Midbrain (tissue), 1 donor: ENCODE measurements at regions not wholly inside any gene's neighbourhood (a gene's known extent, or its start where the extent isn't known, plus 50 kb on each side); places are given as distances from the start of the nearest gene placed in this dataset.

Experiments used
- DNase-seq: peaks from one replicate; lab custom pipeline; 2025; lab: John Stamatoyannopoulos, UW

DNA sequence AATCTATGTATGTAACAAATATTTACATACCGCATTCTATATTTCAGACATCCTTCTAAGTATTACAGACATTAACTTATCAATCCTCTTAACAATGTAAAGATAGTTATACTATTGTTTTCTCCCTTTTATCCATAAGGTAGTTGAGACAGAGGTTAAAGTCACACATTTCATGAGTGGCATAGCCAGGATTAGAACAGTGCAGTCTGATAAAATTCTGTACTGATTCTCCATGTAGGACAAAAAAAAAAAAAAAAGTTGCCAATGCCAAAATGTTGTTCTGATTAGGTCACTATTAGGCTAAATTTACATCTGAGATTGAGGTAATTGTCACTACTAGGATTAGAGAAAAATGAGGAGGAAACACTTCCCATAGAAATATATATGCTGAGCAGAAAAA, 629.2 kb downstream of the OTOL1 start:
- no peak for DNase-seq

- DNase-seq = no peak
Measured at GRCh38 chr3:162130582-162130981, 634.0 kb downstream of the OTOL1 start.

DNA sequence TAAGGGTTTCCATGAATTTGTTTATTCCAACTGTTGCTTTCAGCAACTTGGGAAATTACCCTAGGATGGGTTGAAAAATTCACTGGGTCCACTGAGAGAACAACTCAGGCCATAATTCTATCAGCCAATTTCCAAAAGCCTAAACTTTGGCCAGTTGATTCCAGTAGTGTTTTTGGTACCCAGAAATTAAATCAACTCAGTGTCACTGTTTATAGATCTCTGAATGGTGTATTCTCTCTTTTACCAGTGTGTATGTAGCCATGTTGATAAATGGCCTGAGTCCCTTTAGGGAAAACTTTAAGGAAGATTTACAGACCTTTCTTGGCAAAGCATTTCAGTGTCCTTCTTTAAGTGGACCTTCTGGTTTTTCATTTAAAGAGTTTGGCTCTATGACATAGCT, 636.4 kb downstream of the OTOL1 start:
- DNase-seq = no peak

DNA sequence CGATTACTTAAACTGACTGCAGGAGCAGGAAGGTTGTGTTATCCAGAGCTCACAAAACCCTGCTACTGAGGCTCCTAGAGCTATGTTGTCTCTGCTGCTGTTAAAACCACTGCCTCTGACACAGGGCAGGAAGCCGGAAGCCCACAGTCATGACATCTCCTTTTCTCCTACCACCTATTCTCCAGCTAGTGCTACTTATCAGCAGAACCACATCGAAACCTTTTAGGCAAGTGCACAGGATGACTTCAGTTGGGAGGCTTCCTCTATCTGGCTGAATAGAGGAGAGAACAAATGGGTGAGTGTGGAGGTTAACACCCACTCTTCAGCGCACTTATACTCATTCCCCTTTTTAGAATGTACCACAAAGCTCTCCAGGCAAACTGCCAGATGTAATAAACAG, 638.0 kb downstream of the OTOL1 start:
- no peak for DNase-seq

DNA sequence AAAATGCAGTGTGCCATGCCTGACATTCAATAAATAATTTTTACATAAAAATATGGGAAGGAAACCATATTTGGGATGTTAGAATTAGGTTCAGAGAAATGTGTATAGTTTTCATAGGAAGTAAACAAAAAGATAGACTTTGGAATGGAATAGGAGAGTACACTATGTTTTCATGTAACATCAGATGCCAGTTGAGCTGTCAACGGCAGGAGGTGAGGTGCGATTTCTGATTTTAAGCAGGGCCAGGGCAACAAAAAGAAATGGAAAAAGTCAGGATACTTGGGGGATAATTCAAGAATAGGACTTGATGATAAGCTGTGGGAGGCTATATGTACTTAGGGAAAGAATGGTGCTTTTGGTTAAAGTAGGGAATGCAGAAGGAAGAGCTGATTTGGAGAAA, 639.5 kb downstream of the OTOL1 start:
- DNase-seq = no peak

DNA sequence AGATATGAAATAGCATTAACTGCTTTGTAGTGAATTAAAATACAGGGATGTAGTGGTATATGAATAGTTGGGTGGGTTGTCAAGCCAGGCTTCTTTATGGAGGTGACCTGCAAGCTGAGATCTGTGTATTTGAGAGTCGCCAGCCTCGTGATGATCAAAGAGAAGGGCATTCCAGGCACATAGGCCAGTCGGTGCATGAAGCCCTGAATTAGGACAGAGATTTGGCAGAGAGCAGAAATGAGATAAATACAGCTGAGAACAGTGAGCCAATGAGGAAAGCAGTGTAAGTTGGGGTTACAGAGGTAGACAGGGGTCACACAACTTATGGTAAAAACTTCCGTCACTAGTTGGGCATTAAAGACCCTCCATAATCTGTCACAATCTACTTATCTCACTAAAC, 641.9 kb downstream of the OTOL1 start:
- DNase-seq = no peak

GRCh38 chr3:162139841-162140240, 643.2 kb downstream of the OTOL1 start:
- DNase-seq = no peak

- DNase-seq = no peak
Measured at GRCh38 chr3:162141272-162141791, 644.7 kb downstream of the OTOL1 start.

DNA sequence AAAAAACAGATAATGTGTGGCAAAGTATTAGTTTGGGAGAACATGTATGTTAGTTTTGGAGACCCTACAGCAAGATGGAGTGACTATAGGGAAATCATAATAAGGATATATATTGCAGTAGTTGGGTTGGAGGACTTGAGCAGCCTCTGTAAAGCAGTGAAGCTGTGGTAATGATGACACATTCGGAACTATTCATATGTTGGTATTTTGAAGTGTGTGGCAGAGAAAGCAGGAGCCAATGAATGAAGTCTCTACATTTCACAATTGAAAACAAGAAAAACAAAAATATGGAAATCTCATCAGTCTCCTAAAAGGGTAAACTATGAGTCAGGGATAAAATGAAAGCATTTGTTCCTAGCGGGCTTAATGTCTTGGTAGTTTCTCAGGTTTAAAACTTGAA, 645.9 kb downstream of the OTOL1 start:
- DNase-seq = no peak

- DNase-seq = no peak
Measured at GRCh38 chr3:162143180-162143579, 646.6 kb downstream of the OTOL1 start.

GRCh38 chr3:162147996-162148395, 651.4 kb downstream of the OTOL1 start:
- no peak for DNase-seq

GRCh38 chr3:162150790-162151189, 654.2 kb downstream of the OTOL1 start:
- DNase-seq = no peak

DNA sequence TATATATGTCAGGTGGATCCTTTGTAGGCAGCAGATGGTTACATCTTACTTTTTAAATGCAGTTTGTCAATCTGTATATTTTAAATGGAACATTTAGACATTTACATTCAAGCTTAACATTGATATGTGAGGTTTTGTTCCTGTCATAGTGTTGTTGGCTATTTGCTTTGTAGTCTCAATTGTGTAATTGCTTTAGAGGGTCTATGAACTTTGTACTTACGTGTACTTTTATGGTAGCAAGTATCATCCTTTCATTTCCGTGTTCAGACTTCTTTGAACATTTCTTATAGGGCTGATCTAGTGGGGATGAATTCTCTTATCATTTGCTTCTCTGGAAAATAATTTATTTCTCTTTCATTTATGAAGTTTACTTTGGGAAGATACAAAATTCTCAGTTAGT, 656.0 kb downstream of the OTOL1 start:
- DNase-seq = no peak

GRCh38 chr3:162161595-162161994, 665.0 kb downstream of the OTOL1 start:
- no peak for DNase-seq

DNA sequence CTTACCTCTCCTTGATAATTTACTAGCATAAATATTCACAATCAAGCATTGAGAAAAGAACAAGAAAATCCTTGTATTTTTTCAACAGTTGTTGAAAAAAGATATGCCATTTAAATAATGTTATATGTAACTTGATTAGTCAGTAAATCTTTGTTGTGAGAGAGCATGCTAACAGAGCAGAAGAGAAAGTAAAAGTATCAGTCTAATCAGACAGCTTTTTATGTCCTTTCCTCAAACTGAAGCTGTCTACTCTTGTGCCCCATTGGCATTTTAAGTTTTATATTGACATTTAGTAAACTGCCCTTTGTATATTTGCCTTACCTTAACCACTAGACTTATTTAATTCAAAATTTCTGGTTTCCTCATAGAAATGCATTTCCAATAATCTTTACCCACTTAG, 668.7 kb downstream of the OTOL1 start:
- DNase-seq = no peak

- DNase-seq = no peak
Measured at GRCh38 chr3:162166543-162166942, 669.9 kb downstream of the OTOL1 start.

DNA sequence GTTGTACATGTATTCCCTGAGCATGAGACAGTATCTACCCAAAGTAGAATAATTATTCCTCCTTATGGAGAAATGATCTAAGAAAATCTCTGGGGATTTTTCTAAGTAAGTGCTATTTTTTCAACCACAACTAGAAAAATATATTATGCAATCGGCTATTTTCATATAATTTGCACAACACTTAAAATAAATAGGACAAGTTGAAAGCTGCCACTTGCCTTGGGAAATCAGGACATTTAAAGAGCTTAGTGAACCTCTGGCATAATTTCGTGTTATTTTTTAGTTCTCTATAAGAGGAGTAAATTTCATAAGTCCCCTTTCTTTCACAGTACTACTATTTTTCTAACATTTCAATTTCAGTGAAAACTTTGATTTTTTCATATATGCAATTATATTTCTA, 672.1 kb downstream of the OTOL1 start:
- no peak for DNase-seq

DNA sequence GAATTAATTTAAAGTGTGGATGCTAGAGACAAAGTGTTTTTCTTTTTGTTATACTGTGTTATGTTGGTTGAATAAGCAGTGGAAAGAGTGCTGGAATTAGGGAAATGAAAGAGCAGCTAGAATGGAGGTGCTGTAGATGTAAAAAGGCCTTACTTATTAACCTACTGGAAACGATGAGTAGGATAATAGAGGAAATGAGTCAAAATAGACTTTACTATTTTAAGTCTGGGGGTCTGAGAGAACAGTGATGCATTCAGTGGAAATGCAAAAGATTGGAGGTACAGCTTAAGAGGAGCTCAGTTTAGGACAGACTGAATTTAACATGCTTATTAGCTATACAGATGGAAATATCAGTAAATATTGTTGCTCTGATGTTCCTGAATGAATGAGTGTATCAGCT, 674.0 kb downstream of the OTOL1 start:
- DNase-seq = no peak

DNA sequence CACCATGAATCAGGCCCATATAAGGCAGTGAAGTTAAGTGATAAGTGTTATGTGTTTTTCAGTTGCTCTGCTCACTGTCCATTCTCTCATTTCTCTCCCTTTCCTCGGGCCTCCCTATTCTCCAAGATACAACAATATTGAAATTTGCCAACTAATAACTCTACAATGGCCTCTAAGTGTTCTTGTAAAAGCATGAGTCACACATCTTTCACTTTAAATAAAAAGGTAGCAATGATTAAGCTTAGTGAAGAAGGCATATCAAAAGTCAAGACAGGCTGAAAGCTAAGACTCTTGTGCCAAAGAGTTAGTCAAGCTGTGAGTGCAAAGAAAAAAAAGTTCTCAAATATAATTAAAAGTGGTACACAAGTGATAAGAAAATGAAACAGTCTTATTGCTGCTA, 675.4 kb downstream of the OTOL1 start:
- no peak for DNase-seq

DNA sequence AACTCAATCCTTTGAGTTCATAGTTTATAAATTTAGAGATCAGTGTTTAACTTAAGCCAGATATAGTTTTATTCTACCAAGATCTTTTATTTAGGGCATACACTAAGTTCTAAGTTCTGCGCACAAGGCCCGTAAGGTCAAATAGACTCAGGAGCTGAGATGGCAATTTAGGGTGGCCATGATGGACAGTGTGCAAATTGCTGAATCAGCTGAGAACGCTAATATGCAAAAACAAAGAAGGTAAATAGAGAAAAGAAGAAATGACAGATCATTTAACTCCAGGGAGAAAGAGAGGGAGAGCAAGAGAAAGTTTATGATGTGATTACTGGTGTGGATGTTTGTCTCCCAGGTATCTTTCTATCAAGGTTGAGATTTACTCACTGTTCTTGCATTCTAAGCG, 678.5 kb downstream of the OTOL1 start:
- no peak for DNase-seq

DNA sequence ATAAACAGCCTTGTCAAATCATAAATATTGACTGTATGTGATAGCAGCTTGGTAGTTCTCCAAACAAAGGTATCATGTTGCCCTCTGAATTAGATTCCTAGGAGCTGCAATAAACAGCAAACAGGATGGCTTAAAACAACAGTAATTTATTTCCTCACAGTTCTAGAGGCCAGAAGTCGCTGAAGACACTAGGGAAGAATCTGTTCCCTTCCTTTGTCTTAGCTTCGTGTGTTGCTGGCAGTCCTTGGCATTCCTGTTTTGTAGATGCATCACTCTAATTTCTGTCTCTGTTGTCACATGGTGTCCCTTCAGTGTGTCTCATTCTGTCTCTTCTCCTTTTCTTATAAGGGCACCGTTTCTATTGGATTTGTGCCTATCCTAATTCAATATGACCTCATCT, 679.3 kb downstream of the OTOL1 start:
- no peak for DNase-seq

GRCh38 chr3:162183440-162183839, 686.8 kb downstream of the OTOL1 start:
- DNase-seq = no peak

- DNase-seq = no peak
Measured at GRCh38 chr3:162192340-162193029, 695.9 kb downstream of the OTOL1 start.
